HEK293 (cell line): ENCODE measurements at regions not wholly inside any gene's neighbourhood (a gene's known extent, or its start where the extent isn't known, plus 50 kb on each side); places are given as distances from the start of the nearest gene placed in this dataset.

ENCODE experiments used
- GLIS2 ChIP-seq: fragments of 450-650 bp; formaldehyde crosslinking; IDR thresholded peaks from 2 replicates; pipeline ENCODE4 v1.5.1; 2016; ENCODE audit warnings: missing biosample characterization, missing genetic modification characterization
- KLF7 ChIP-seq: fragments of 450-650 bp; formaldehyde crosslinking; IDR thresholded peaks from 2 replicates; pipeline ENCODE4 v1.5.1; 2016; ENCODE audit warnings: missing biosample characterization, missing genetic modification characterization, borderline replicate concordance
- MEIS1 ChIP-seq: sonication (generic); formaldehyde crosslinking; IDR thresholded peaks from 2 replicates; pipeline ENCODE4 v1.8.1; 2022; ENCODE audit warnings: missing genetic modification reagents, mild to moderate bottlenecking, borderline replicate concordance
- OVOL3 ChIP-seq: fragments of 450-650 bp; formaldehyde crosslinking; IDR thresholded peaks from 2 replicates; pipeline ENCODE4 v1.5.1; 2016; ENCODE audit warnings: missing biosample characterization, missing genetic modification characterization
- PRDM1 ChIP-seq: fragments of 450-650 bp; formaldehyde crosslinking; IDR thresholded peaks from 2 replicates; pipeline ENCODE4; 2016; ENCODE audit warnings: missing biosample characterization, missing genetic modification characterization
- YY2 ChIP-seq: fragments of 450-650 bp; formaldehyde crosslinking; IDR thresholded peaks from 2 replicates; pipeline ENCODE4 v1.5.1; 2016; ENCODE audit warnings: missing biosample characterization, missing genetic modification characterization
- ZBTB48 ChIP-seq: fragments of 450-650 bp; formaldehyde crosslinking; IDR thresholded peaks from 2 replicates; pipeline ENCODE4 v1.5.1; 2016; ENCODE audit warnings: missing biosample characterization, missing genetic modification characterization
- ZNF140 ChIP-seq: fragments of 450-650 bp; formaldehyde crosslinking; IDR thresholded peaks from 2 replicates; pipeline ENCODE4 v1.5.1; 2016; ENCODE audit warnings: missing biosample characterization, missing genetic modification characterization
- ZNF221 ChIP-seq: fragments of 450-650 bp; formaldehyde crosslinking; IDR thresholded peaks from 2 replicates; pipeline ENCODE4 v1.5.1; 2017; ENCODE audit warnings: missing biosample characterization, missing genetic modification characterization, borderline replicate concordance
- ZNF335 ChIP-seq: fragments of 450-650 bp; formaldehyde crosslinking; conservative IDR thresholded peaks from 2 replicates; pipeline ENCODE4 v1.5.1; 2016; ENCODE audit warnings: missing biosample characterization, missing genetic modification characterization
- ZNF354C ChIP-seq: fragments of 450-650 bp; formaldehyde crosslinking; IDR thresholded peaks from 2 replicates; pipeline ENCODE4 v1.5.1; 2016; ENCODE audit warnings: missing biosample characterization, missing genetic modification characterization, low read depth, borderline replicate concordance
- ZNF37A ChIP-seq: fragments of 450-650 bp; IDR thresholded peaks from 2 replicates; pipeline ENCODE4 v1.5.1; 2018; ENCODE audit warnings: missing biosample characterization, missing genetic modification characterization
- ZNF544 ChIP-seq: fragments of 450-650 bp; formaldehyde crosslinking; IDR thresholded peaks from 2 replicates; pipeline ENCODE4 v1.5.0; 2017; ENCODE audit warnings: missing biosample characterization, missing genetic modification characterization
- ZNF555 ChIP-seq: fragments of 450-650 bp; formaldehyde crosslinking; conservative IDR thresholded peaks from 2 replicates; pipeline ENCODE4 v1.5.1; 2017; ENCODE audit warnings: missing biosample characterization, mild to moderate bottlenecking, missing genetic modification characterization, inconsistent platforms
- ZNF600 ChIP-seq: fragments of 450-650 bp; formaldehyde crosslinking; IDR thresholded peaks from 2 replicates; pipeline ENCODE4 v1.5.1; 2016; ENCODE audit warnings: missing biosample characterization, missing genetic modification characterization
- ZSCAN16 ChIP-seq: fragments of 450-650 bp; formaldehyde crosslinking; IDR thresholded peaks from 2 replicates; pipeline ENCODE4 v1.5.1; 2016; ENCODE audit warnings: missing biosample characterization, missing genetic modification characterization
- TF ChIP-seq, protein P1 (sequence below): fragments of 450-650 bp; formaldehyde crosslinking; IDR thresholded peaks from 2 replicates; pipeline ENCODE4 v1.5.1; 2017; ENCODE audit warnings: missing biosample characterization, mild to moderate bottlenecking, missing genetic modification characterization, moderate library complexity
- TF ChIP-seq, protein P2 (sequence below): fragments of 450-650 bp; formaldehyde crosslinking; IDR thresholded peaks from 2 replicates; pipeline ENCODE4 v1.5.1; 2017; ENCODE audit warnings: missing biosample characterization, missing genetic modification characterization
- TF ChIP-seq, protein P3 (sequence below): fragments of 450-650 bp; formaldehyde crosslinking; optimal IDR thresholded peaks from 2 replicates; pipeline ENCODE3; 2016; ENCODE audit warnings: missing biosample characterization, mild to moderate bottlenecking, missing genetic modification characterization
- TF ChIP-seq, protein P4 (sequence below): fragments of 450-650 bp; formaldehyde crosslinking; IDR thresholded peaks from 2 replicates; pipeline ENCODE4 v1.5.1; 2016; ENCODE audit warnings: missing biosample characterization, missing genetic modification characterization
- TF ChIP-seq, protein P5 (sequence below): fragments of 450-650 bp; formaldehyde crosslinking; IDR thresholded peaks from 2 replicates; pipeline ENCODE4 v1.5.1; 2016; ENCODE audit warnings: missing biosample characterization, missing genetic modification characterization

DNA sequence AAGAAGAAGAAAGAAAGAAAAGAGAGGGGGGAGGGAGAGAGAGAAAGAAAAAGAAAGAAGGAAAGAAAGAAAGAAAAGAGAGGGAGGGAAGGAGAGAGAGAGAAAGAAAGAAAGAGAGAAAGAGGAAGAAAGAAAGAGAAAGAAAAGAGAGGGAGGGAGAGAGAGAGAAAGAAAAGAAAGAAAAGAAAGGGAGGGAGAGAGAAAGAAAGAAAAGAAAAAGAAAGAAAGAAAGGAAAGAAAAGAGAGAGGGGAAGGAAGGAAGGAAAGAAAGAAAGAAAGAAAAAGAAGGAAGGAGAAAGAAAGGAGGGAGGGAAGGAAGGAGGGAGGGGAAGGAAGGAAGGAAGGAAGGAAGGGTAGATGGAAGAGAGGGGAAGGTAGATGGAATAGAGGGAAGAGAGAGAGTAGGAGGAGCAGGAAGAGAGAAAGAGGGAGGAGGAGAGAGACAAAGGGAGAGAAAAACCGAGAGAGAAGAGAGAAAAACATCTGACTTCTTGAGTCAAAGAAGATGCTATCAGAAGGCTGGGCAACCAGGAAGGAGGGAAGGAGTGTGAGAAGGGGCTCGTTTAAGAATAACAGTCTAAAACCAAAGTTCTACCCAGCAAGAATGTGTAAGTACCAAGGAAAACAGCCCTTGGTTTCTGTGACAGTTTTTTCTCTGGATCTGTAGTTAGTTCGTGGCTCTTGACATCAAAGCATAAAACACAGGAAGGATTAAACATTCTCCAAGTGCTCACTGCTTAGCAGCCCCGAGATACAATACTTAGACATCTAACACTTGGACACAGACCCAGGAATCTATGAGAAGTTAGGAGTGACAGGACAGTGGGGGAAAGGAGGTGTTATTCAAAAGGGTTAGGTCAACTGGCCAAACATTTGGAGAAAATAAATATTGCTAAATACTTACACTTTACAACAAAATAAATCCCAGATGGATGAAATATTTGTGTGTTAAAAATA, 131.9 kb upstream of the STMND1 start (continued):
- TF ChIP-seq GLIS2 (tag by site-specific recombination) (no peak), ZNF555 (tag by site-specific recombination) (no peak), ZNF335 (tag by site-specific recombination) (no peak), ZSCAN16 (tag by site-specific recombination) (no peak), ZNF354C (tag by site-specific recombination) (no peak), MEIS1 (CRISPR knock-in tag) (no peak), YY2 (tag by site-specific recombination) (no peak), OVOL3 (no peak), KLF7 (tag by site-specific recombination) (no peak), ZNF221 (tag by site-specific recombination) (no peak), ZNF37A (no peak), ZNF544 (0 out of 2 replicates have a peak, but pooled peaks have one; percentile 4), ZNF140 (tag by site-specific recombination) (no peak), ZNF600 (tag by site-specific recombination) (no peak), ZBTB48 (tag by site-specific recombination) (no peak), PRDM1 (tag by site-specific recombination) (peak; percentile 81)
- TF ChIP-seq, protein P1, sequence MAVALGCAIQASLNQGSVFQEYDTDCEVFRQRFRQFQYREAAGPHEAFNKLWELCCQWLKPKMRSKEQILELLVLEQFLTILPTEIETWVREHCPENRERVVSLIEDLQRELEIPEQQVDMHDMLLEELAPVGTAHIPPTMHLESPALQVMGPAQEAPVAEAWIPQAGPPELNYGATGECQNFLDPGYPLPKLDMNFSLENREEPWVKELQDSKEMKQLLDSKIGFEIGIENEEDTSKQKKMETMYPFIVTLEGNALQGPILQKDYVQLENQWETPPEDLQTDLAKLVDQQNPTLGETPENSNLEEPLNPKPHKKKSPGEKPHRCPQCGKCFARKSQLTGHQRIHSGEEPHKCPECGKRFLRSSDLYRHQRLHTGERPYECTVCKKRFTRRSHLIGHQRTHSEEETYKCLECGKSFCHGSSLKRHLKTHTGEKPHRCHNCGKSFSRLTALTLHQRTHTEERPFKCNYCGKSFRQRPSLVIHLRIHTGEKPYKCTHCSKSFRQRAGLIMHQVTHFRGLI (tag by site-specific recombination), result no peak
- TF ChIP-seq, protein P2, sequence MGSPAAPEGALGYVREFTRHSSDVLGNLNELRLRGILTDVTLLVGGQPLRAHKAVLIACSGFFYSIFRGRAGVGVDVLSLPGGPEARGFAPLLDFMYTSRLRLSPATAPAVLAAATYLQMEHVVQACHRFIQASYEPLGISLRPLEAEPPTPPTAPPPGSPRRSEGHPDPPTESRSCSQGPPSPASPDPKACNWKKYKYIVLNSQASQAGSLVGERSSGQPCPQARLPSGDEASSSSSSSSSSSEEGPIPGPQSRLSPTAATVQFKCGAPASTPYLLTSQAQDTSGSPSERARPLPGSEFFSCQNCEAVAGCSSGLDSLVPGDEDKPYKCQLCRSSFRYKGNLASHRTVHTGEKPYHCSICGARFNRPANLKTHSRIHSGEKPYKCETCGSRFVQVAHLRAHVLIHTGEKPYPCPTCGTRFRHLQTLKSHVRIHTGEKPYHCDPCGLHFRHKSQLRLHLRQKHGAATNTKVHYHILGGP, result no peak
- TF ChIP-seq, protein P3, sequence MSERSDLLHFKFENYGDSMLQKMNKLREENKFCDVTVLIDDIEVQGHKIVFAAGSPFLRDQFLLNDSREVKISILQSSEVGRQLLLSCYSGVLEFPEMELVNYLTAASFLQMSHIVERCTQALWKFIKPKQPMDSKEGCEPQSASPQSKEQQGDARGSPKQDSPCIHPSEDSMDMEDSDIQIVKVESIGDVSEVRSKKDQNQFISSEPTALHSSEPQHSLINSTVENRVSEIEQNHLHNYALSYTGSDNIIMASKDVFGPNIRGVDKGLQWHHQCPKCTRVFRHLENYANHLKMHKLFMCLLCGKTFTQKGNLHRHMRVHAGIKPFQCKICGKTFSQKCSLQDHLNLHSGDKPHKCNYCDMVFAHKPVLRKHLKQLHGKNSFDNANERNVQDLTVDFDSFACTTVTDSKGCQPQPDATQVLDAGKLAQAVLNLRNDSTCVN (tag by site-specific recombination), result no peak
- TF ChIP-seq, protein P4, sequence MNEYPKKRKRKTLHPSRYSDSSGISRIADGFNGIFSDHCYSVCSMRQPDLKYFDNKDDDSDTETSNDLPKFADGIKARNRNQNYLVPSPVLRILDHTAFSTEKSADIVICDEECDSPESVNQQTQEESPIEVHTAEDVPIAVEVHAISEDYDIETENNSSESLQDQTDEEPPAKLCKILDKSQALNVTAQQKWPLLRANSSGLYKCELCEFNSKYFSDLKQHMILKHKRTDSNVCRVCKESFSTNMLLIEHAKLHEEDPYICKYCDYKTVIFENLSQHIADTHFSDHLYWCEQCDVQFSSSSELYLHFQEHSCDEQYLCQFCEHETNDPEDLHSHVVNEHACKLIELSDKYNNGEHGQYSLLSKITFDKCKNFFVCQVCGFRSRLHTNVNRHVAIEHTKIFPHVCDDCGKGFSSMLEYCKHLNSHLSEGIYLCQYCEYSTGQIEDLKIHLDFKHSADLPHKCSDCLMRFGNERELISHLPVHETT (tag by site-specific recombination), result no peak
- TF ChIP-seq, protein P5, sequence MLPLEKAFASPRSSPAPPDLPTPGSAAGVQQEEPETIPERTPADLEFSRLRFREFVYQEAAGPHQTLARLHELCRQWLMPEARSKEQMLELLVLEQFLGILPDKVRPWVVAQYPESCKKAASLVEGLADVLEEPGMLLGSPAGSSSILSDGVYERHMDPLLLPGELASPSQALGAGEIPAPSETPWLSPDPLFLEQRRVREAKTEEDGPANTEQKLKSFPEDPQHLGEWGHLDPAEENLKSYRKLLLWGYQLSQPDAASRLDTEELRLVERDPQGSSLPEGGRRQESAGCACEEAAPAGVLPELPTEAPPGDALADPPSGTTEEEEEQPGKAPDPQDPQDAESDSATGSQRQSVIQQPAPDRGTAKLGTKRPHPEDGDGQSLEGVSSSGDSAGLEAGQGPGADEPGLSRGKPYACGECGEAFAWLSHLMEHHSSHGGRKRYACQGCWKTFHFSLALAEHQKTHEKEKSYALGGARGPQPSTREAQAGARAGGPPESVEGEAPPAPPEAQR (tag by site-specific recombination), result peak; percentile 84; the same call in 1 of the 2 replicates
